ENCODE measurements at regions not wholly inside any gene's neighbourhood (a gene's known extent, or its start where the extent isn't known, plus 50 kb on each side); places are given as distances from the start of the nearest gene placed in this dataset.

- no peak for DNase-seq
- no peaks in the 10 kb centered on the region for H3K4me1 ChIP-seq
- 77 to 94% methylated on average over 1 of the region's 1 CpG for WGBS, 2 donors
Observed at GRCh38 chr2:4181062-4181461, 477.7 kb downstream of the DCDC2C start.

DNA sequence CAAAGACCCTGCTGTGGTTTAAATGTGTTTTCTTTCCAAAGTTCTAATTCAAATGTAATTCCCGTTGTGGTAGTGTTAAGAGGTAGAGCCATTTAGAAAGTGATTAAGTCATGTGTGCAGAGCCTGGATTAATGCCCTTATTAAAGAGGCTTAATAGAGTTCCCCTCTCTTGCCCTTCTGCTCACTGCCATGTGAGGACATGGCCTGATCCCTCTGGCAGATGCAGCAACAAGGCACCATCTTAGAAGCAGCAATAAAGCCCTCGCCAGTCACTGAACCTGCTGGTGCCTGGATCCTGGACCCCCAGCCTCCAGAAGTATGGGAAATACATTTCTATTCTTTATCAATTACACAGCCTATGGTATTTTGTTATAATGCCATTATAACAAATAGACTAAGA is 485.2 kb downstream of the DCDC2C start:
- no peak overlapping the region for H3K27ac ChIP-seq
- 89% methylated on average over 2 of the region's 2 CpGs for WGBS, 2 donors
- H3K36me3 ChIP-seq (ENCODE audit: low read depth, missing control alignments) = no peaks in the 10 kb centered on the region
- TF ChIP-seq, protein P1, sequence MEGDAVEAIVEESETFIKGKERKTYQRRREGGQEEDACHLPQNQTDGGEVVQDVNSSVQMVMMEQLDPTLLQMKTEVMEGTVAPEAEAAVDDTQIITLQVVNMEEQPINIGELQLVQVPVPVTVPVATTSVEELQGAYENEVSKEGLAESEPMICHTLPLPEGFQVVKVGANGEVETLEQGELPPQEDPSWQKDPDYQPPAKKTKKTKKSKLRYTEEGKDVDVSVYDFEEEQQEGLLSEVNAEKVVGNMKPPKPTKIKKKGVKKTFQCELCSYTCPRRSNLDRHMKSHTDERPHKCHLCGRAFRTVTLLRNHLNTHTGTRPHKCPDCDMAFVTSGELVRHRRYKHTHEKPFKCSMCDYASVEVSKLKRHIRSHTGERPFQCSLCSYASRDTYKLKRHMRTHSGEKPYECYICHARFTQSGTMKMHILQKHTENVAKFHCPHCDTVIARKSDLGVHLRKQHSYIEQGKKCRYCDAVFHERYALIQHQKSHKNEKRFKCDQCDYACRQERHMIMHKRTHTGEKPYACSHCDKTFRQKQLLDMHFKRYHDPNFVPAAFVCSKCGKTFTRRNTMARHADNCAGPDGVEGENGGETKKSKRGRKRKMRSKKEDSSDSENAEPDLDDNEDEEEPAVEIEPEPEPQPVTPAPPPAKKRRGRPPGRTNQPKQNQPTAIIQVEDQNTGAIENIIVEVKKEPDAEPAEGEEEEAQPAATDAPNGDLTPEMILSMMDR (IDR thresholded peaks at IDR 0.05) = no peak
- no peak for TF ChIP-seq POLR2A (IDR thresholded peaks at IDR 0.05)
- intact Hi-C loops (cut with DNase I; ENCODE audit: low total_unique reads) = no loop called here
- no peaks in the 10 kb centered on the region for H3K4me1 ChIP-seq
- no peaks in the 10 kb centered on the region for H3K27me3 ChIP-seq
- no peak overlapping the region for H3K4me3 ChIP-seq
- H3K9me3 ChIP-seq = no peaks in the 10 kb centered on the region
- no peak for DNase-seq

More at GRCh38 chr2:4181062-4181461, 477.7 kb downstream of the DCDC2C start:
- Histone ChIP-seq H3K27me3 (no peaks in the 10 kb centered on the region), H3K36me3 (ENCODE audit: low read depth, missing control alignments) (no peaks in the 10 kb centered on the region), H3K4me3 (no peak overlapping the region), H3K27ac (no peak overlapping the region), H3K9me3 (no peaks in the 10 kb centered on the region)
- intact Hi-C loops (cut with DNase I; ENCODE audit: low total_unique reads) = no loop called here
- no peak for TF ChIP-seq POLR2A (IDR thresholded peaks at IDR 0.05)
- TF ChIP-seq, protein P1 (IDR thresholded peaks at IDR 0.05) = no peak

DNA sequence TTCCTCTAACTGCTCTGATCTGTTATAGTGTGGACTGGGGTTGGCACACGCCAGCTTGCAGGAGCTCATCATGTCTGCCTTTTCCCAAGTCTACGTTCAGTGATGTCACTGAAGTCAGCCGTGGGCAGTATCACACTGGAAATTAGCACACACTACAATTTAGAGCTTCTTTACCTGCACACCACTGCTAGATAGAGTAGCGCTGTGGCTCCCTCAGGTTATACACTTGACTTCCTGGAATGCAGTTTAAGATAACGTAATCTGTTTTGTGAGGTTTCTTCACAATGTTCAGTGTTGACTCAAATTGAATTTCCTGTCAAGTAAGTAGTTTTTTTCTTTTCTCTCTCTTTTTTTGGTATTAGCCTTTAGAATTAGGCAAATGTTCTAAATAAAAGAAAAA is 487.2 kb downstream of the DCDC2C start:
- WGBS, 2 donors = 86 to 88% methylated on average over 5 of the region's 5 CpGs
- Histone ChIP-seq H3K9me3 (no peaks in the 10 kb centered on the region), H3K27me3 (no peaks in the 10 kb centered on the region), H3K4me3 (no peak overlapping the region), H3K4me1 (no peaks in the 10 kb centered on the region), H3K27ac (no peak overlapping the region), H3K36me3 (ENCODE audit: low read depth, missing control alignments) (no peaks in the 10 kb centered on the region)
- intact Hi-C loops (cut with DNase I; ENCODE audit: low total_unique reads) = no loop called here
- TF ChIP-seq POLR2A (IDR thresholded peaks at IDR 0.05) = no peak
- TF ChIP-seq, protein P1 (IDR thresholded peaks at IDR 0.05) = no peak
- DNase-seq = no peak

DNA sequence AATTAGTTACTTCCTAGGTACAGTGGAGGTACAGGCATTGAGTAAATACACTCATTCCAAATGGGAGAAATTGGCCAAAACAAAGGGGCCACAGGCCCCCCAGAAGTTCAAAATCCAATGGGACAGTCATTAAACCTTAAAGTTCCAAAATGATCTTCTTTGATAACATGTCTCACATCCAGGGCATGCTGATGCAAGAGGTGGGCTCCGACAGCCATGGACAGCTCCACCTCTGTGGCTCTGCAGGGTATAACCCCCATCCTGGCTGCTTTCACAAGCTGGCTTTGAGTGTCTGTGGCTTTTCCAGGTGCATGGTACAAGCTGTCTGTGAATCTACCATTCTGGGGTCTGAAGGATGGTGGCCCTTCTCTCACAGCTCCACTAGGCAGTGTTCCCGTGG is 488.7 kb downstream of the DCDC2C start:
- 85 to 100% methylated on average over 2 of the region's 2 CpGs for WGBS, 2 donors
- Histone ChIP-seq H3K36me3 (ENCODE audit: low read depth, missing control alignments) (no peaks in the 10 kb centered on the region), H3K4me3 (no peak overlapping the region), H3K27me3 (no peaks in the 10 kb centered on the region), H3K9me3 (no peaks in the 10 kb centered on the region), H3K27ac (no peak overlapping the region), H3K4me1 (no peaks in the 10 kb centered on the region)
- DNase-seq = no peak
- intact Hi-C loops (cut with DNase I; ENCODE audit: low total_unique reads) = no loop called here
- TF ChIP-seq, protein P1 (IDR thresholded peaks at IDR 0.05) = no peak
- TF ChIP-seq POLR2A (IDR thresholded peaks at IDR 0.05) = no peak

GRCh38 chr2:4214444-4215205 is 511.2 kb downstream of the DCDC2C start:
- TF ChIP-seq, protein P1 (IDR thresholded peaks at IDR 0.05) = no peak
- TF ChIP-seq POLR2A (IDR thresholded peaks at IDR 0.05) = no peak
- DNase-seq = no peak
- no peak overlapping the region for H3K4me3 ChIP-seq
- intact Hi-C loops (cut with DNase I; ENCODE audit: low total_unique reads) = no loop called here
- H3K4me1 ChIP-seq = no peaks in the 10 kb centered on the region
- H3K27me3 ChIP-seq = no peaks in the 10 kb centered on the region
- no peaks in the 10 kb centered on the region for H3K9me3 ChIP-seq
- H3K36me3 ChIP-seq (ENCODE audit: low read depth, missing control alignments) = no peaks in the 10 kb centered on the region
- 83 to 90% methylated on average over 10 of the region's 10 CpGs for WGBS, 2 donors
- no peak overlapping the region for H3K27ac ChIP-seq
